ENCODE measurements at regions not wholly inside any gene's neighbourhood (a gene's known extent, or its start where the extent isn't known, plus 50 kb on each side); places are given as distances from the start of the nearest gene placed in this dataset.

DNA sequence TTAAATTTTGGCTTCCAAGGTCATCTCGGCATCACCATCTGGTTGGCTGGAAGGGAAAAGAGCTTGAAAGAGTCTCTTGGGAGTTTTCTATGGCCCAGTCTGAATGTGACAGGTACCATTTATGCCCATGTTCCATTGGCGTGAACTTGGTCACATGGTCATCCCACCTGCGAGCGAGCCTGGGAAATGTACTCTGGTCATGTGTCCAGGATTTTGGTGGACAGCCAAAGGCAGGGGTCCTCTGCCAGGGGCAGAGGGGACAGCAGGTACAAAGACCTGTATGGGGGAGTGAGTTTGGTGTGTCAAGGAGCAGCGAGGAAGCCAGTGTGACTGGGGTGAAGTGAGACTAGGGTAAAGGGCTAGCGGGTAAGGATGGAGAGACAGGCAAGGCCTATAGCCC lies 112.6 kb downstream of the CDC5L start:
- no peak for DNase-seq

DNA sequence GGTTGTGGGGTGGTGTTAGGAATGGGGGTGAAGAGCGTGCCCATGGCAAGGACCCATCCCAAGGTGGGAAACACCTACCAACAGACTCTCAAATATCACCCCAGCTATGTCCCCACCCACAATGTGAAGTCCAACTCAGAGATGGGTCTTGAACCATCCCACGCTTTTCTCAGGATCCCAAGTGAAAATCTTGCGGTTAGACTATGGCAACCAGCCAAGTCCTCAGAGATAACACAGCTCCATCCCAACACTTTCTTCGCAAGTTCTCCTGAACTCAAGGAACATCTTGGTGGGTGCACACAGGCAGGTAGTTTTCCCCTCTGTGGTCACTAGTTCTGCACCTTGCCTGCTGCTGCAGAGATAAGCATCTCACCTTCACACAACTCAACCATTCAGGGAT lies 116.0 kb downstream of the CDC5L start:
- no peak for DNase-seq

DNA sequence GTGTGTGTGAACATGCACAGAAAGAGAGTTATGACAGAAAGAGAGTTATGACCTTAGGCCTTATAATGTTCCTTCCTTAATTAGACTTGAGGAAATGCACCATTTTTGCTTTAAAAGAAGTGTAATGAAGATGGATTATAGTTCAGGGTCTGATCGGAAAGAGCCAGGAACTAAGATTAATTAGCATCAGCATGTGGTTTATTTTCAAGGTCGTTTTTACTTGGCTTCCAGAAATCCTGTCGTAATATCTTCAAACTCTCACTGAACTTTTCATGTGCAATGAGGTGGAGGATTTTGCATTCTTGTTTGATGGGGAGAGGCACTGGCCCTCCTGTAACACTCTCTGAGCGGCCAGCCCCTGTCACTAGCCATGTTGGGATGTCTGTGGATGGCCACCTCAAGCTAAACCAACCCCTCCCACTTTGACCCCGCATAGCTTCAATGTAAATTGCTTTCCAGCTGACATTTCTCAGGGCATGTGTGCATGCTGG lies 116.8 kb downstream of the CDC5L start:
- no peak for DNase-seq

DNA sequence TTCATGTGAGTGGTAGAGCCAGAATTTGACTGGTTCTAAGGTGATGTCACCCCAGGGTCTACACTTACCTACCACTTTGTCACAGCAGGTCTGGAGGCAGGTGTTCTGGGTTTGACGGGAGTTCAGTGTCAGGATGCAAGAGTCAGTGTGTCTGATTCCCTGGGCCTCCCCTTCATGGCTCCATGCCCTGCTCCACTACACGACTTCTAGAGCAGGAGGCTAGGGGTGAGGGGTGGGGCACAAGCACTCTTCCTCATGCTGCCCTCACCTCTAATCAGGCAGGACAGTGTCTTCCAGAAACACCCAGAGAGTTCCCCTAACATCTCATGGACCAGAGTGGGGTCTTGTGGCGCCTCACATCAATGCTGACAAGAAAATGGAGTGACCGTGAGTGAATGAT lies 118.2 kb downstream of the CDC5L start:
- DNase-seq, result no peak

DNA sequence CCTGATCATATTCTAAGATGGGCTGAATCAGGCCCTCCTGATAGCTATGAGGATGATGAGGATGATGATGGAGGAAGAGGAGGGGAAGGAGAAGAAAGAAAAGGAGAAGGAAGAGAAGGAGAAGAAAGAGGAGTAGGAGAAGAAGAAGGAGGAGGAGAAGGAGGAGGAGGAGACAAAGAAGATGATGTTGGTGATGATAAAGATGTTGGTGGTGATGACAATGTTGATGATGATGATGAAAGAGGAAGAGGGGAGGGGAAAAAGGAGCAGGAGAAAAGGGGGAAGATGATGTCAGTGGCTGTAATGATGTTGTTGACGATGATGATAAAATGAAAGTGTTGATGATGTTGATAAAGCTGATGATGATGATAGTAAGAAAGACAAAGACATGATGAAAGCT lies 119.5 kb downstream of the CDC5L start:
- no peak for DNase-seq

DNA sequence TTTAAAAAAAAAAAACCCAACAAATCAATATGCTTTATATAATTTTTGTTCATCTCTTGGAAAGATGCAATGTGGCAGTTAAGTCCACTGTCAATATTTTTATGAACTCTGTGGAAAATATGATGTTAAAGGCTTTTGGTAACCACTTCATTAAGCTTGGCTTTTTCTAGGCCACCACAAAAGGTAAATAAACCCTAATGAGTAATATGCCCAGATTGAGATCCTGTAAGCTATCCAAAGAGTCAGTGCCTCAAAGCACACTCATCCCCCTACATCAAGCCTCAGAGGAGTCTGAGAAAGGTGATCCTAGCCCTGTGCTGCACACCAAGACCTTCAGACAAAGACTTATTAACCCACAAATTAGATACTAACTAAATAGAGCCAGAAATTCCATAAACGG lies 121.1 kb downstream of the CDC5L start:
- no peak for DNase-seq

DNA sequence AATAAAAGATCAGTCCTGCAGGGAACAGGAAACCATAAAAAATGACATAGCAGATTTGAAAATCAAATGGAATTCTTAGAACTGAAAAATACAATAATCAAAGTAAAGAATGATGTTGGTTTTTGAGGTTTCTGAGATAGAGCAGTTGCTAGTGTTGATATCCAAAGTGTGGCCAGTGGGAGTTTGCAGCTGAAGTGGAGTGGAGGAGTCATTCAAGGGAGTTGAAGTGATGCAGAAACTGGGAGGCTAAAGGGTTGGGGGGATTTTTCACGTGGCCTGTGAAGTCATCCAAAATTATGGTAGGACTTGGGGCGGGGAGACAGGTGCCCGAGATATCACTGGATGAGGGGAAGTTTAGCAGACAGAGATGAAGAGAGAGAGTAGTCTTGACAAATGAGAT lies 123.6 kb downstream of the CDC5L start:
- DNase-seq, result no peak

DNA sequence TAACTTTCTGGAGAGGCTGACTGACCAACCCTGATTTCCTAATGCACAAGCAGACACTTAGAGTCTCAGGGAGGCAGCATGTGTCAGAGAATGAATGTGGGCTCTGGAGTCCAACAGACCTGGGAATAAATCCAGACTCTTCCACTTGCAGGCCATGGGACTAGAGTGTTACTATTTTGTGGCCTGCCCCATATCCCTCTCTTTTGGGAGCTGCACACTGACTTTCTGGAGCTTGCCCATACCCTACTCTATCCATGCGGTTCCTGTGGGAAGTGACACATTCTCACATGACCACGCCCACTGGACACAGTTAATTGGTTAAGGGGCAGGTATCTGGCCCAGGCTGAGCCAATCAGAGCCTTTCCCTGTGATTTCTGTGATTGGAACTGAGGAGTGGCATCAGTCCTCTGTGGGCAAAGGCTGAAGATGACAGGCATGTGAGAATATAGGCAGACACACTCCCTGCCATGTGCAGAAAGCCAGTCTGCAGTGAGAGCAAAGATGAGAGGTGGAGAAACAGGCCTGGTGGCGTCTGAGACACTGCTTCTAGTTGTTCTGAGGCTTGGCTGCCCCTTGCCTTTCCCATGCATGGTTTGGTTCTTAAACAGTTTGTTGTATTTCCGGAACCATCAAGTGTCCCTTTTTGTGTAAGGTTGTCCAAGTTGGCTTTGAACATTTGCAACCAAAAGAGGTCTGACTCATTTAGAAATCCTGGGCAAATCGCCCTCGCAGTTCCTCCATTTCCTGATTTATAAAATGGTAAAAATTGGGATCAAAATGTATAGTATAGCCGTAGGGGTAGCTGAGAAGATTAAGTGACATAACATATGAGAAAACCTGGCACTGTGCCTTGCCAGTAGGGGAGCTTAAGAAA lies 125.6 kb downstream of the CDC5L start:
- no peak for DNase-seq

DNA sequence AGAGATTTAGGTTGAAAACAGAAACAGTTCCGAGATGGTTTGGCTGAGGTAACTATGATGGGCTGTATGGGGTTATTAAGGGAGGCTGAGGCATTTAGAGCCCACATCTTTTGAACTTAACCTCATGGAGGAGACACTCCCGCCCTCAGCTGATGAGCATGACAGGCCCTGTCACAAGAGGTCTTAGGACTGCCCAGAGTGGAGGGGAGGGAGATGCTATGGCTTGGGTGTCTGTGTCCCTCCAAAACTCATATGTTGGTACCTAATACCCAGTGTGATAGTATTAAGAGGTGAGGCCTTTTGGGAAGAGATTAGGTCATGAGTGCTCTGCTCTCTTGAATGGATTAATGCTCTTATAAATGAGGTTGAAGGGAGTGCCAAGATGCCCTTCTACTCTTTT lies 126.6 kb downstream of the CDC5L start:
- DNase-seq, result no peak

DNA sequence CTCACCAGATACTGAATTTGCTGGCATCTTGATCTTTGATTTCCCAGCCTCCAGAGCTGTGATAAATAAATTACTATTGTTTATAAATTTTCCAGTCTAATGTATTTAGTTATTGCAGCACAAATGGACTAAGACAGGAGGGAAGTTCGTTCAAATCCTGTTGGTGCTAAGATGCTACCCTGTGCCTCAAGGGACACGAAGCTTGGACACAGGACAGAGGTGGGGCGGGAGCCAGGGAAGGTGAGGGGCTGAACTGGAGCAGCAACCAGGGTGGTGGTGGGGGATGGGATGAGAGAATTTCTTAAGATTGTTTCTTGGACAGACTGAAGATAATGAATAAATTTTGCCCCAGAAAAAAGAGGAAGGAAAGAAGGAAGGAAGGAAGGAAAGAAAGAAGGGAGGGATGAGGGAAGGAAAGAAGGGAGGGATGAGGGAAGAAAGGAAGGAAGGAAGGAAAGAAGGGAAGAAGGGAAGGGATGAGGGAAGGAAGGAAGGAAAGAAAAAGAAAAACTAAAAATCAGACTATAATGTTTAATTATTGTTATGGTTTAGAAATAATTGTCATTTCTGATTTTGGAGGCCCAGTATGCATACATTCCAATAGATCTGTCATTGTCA lies 127.2 kb downstream of the CDC5L start:
- DNase-seq, result no peak

DNA sequence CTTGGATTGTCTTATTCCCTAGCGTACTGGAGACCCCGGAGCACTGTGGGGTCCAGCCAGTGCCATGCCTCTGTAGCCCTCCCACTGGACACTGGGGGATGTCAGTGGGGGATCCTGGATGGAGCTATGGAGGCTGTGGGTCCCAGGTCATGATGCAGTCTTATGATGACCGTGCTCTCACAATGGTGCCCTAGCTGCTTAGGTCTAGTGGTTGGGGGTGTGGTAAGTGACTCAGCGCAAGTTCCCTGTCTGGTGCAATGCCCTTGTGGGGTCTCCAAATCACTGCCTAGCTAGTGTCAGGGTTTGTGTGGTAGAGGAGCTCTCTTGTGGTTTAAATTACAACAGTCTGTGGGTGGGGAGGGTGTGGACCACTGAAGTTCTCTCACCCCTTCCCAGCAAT lies 135.4 kb downstream of the CDC5L start:
- no peak for DNase-seq

DNA sequence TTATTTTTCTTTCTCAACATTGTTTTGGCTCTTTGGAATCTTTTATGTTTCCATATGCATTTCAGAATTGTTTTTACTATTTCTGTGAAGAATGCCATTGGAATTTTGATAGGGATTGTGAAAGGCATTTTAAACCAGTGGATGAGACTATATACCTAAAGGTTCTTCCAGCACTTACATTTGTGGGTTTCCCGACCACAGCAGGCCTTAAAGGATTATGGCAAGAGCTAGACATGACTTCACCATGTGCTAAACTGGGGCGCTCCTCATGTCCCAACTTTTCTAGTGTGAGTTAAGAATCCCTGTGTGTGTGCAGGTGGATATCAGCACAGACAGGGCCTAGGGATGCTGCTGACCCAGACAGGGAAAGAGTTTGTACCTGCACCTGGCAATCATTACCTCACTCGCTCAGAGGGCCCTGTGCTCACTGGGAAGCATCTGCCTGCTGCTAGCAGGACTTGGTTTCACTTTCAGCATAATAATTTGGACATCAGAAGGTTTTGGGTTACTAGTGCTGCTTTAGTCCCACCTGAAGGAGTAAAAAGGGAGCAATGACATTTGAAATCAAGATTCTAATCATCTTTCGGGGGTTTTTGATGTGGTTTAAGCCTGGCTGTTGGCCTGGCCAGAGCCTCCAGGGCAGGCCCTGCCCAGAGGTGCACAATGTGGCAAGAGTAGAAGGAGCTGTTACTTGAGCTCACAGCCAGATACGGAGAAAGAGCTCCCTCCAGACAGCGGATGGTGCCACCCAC lies 137.1 kb downstream of the CDC5L start:
- DNase-seq, result no peak

DNA sequence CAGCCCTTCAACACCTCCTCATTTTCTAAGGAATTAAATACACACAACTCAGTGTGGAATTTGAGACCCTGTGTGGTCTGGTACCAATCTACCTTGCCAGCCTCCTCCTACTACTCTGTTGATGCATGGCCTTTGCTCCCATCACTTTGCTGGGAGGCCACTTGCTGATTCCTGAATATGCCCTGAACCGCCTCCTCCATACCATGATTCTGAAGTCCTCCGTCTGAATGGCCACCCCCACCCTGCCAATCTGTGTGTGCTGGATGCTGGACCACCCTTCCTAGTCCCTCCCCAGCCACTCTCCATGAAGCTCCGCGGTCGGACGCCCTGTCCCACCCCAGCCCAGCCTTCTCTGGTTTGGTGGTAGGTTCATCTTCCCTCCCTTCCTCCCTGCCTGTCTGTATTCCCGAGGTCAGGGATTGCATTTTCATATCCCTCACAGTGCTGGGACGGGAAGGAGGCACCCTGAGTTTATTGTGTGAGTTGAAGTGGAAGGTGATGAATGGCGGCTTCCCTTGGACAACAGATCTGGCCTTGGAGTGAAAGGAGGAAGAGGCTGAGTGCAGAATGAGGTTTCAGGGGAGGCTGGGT lies 138.3 kb downstream of the CDC5L start:
- DNase-seq, result no peak

DNA sequence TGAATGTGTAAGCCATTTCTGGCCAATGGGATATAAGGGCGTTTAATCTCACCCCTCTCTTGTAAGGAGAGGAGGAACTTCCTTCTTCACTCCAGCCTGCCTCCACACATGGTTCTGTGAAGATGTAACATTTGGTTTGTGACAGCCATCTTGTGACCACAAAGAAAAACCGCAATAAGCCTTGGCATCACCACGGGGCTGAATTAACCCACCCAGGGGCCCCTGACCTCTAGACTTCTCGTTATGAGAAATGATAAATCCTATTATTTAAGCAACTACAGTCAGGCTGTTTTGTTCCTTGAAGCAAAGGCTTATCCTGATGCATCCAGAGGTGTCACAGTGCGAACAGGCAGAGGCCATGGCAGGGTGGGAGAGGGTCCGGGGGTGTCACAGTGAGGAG lies 139.7 kb downstream of the CDC5L start:
- DNase-seq, result no peak

DNA sequence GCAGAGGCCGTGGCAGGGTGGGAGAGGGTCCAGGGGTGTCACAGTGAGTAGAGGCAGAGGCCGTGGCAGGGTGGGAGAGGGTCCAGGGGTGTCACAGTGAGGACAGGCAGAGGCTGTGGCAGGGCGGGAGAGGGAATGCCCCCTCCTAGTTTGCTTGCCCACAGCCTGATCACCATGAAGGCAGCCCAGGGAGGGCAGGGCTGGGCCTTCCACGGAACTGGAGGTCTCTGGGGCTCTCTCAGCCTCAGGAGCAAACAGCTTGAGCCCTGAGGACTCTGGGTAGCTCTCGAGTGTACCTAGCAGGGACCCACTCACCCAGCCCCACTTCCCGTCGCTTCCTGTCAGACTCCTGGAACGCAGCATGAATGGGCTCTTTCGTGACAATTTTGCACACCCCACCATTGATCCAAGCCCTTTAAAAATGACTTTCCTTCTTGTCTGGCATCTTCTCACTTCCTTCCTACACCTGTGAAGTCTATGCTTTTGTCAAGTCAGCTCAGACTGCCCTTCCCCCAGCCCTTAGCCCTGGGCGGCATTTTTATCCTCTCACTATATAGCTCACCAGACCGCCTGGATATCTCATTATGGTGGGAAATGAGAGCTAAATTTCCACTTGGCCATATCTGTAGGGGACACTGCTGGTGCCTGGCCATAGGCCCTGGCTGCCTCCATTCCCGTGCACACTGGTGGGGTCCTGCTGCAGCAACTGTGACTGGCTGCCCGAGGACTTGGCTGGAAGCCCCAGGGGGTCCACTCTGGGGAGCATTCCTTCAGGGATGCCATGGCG lies 140.3 kb downstream of the CDC5L start:
- DNase-seq, result no peak

DNA sequence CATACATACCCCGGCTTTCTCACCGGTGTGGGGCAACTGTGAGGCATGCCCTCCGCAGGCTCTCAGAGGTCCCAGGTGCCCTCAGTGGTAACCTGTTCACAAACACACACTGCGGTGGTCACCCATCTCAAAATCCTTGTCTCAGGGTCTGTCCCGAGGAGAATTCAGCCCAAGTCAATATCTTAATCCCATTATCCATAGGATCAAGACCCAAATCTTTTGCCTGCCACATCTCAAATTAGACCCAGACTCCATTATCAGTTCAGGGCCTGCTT lies 140.8 kb downstream of the CDC5L start:
- no peak for DNase-seq

DNA sequence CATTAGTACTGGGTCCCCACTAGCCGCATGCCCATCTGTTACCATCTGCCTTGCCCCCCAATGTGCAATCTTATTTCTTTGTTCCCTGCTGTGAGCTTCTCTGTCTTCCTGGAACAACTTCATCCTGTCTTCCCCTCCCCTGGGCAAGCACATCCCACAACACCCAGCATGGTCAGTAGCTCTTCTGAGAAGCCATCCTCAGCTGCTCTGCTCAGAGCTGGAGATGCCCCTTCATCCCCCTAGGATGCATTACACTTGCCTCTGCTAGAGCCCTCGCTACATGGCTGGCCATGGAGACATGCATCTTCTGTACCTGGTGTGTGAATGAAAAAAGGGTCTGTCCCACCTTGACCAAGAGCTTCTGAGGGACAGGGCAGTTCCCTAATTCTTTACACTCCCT lies 141.2 kb downstream of the CDC5L start:
- no peak for DNase-seq

DNA sequence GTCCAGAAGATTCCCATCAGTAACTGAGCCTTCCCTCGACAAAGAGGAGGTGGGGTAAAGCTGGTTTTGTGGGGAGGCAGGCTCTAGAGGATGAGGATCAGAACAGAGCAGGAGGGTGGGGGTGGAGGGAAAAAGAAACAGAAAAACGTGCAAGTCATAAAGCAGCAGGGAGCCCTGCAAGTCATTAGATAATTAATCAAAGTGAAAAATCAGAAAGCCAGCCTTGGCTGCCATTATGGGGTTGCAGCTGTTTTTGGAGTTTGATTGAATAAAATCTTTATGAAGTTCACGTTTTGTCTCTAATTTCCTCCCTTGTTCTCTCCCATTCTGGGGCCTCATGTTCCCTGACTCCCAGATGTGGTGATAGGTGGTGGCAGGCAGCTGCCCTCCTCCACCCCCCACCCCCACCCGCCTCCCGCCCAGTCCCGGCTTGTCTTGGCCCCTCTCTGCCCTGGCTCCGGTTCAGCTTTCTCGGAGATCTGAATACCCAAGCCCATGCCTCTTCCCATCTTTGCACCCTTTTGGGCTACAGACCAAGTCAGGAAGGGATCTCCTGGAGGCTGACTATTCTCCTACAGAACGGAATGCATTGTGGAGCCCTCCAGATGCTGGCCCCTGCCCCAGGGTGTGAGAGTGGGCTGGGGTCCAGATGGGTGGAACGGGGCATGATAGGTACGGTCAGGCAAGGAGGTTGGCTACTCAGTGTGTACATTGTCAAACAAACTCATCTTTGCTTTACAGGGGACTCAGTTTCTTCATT lies 141.8 kb downstream of the CDC5L start:
- DNase-seq, result no peak

DNA sequence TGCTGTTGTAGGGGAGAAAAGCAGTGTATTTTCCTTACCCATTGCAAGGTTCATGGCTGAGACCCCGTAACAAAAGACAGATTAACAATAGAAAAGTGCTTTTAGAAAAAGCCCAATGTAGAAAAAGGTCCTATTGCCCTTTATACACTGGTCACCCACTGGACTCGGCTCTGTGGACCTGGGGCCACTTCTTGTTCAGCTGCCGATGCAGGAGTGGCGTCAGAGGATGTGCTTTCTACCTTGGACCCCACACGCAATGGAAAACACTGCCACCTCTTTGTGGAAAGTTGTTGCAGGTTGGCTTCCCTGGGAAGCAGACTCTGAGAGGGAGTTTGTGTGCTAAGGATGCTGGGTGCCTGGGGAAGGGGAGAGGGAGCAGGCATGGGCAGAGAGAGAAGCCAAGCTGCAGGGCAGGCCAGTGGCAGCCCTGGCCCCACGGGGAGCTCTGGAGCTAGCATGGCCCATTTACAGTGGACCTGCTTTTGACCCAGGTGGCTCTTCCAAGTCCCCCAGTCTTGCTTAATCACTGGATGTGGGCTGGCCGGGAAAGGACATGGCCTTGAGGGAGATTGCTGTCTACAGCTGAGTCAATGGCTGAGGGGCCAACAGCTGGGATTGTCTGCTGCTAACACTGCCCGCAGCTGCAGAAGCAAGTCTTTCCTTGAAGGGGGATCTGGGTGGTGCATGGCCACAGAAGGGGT lies 142.9 kb downstream of the CDC5L start:
- no peak for DNase-seq

DNA sequence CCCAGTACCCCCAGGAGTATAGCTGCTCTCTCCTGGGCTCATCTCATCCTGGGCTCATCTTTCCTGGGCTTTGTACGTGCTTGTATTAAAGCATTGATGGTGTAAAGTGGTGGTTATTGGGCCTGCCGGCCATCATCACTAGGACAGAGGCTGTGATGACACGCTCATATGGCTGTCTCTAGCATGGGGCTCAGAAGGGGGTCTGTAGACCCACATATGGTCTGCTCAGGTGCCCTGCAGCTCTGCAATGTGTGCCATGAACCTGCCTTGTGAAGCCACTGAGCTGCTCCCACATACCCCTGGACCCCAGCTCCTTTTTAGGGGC lies 143.4 kb downstream of the CDC5L start:
- DNase-seq, result no peak

DNA sequence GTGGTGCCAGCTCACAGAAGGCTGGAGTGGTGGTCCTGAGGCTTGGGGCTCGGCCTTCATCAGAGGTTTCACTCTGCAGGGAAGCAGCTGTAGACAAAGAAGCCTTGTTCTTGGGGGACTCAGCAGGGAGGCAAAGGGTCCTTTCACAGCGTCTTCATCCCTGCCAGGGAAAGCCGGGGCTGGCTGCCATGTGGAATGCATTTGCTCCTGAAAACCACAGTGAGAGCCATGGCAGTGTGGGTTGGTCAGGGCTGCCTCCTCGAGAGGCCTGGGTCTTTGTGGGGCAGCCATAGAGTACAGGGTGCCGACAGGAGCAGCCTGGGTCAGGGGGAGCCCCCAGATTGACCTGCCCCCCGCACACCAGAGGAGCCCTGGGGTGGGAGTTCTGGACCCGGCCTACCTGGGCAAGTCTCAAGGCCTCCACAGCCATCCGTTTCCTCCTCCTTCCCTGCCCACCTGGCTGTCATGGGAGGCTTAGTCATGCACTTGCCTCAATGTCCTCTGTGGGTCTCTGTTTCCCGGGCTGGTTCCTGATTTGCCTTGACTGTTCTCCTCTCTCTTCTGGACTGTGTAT lies 144.0 kb downstream of the CDC5L start:
- DNase-seq, result no peak

All from stimulated activated CD4-positive, alpha-beta T cell treated with anti-CD3 and anti-CD28 coated beads, Interleukin-2, amount 100 ng/mL, for 48 hours (primary cell).